GM12878 (cell line): ENCODE measurements at regions not wholly inside any gene's neighbourhood (a gene's known extent, or its start where the extent isn't known, plus 50 kb on each side); places are given as distances from the start of the nearest gene placed in this dataset.

ENCODE experiments used
- BMI1 ChIP-seq: fragments of 450-650 bp; IDR thresholded peaks from 2 replicates; pipeline ENCODE4 v1.6.1; 2016; ENCODE audit warnings: mild to moderate bottlenecking, moderate library complexity, borderline replicate concordance
- CEBPB ChIP-seq, 2 experiments: fragments of 150-350 bp in 1 of 2; IDR thresholded peaks; 2 replicates each; pipeline ENCODE4 v1.6.1; 2012 to 2014; ENCODE audit warnings: low read depth in 2 of 2, low read length in 2 of 2, borderline replicate concordance in 1 of 2, inconsistent platforms in 1 of 2
- YY1 ChIP-seq: IDR thresholded peaks from 2 replicates; pipeline ENCODE4 v1.6.1; 2011; ENCODE audit warnings: low read depth, mild to moderate bottlenecking, low read length
- TF ChIP-seq, protein P1 (sequence below): IDR thresholded peaks from 2 replicates; pipeline ENCODE4 v1.6.1; 2012; ENCODE audit warnings: low read depth, low read length, improper control_type of control experiment
- TF ChIP-seq, protein P2 (sequence below), 3 experiments: IDR thresholded peaks in 2 of 3; conservative IDR thresholded peaks in 1 of 3; 2 replicates each; pipeline ENCODE4 v1.5.1; 2011; ENCODE audit warnings: low read depth in 3 of 3, low read length in 3 of 3, mild to moderate bottlenecking in 3 of 3, control low read depth in 2 of 3, moderate library complexity in 2 of 3, inconsistent platforms in 1 of 3, mixed read lengths in 1 of 3; ENCODE audit not compliant: control insufficient read depth in 2 of 3, insufficient read depth in 1 of 3; ENCODE audit errors: extremely low read depth in 1 of 3

DNA sequence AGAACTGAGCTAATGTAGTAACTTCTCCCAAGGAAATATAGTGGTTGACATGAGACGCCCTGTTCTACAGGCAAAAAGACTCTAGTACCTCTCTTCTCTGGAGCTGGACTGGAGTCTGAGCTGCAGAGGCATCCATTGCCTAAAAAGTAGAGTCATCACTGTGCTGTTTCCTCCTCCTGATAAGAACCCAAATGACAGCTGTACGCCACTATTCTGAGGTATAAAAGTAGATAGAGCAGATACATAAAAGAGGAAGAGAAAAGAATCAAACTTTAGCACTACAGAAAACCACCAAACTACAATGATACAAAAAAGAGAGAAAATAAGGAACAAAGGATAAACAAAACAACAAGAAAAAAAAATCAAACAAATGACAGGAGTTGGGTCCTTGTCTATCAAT, 1568.8 kb downstream of the PLA2G4A start:
- TF ChIP-seq, protein P1, sequence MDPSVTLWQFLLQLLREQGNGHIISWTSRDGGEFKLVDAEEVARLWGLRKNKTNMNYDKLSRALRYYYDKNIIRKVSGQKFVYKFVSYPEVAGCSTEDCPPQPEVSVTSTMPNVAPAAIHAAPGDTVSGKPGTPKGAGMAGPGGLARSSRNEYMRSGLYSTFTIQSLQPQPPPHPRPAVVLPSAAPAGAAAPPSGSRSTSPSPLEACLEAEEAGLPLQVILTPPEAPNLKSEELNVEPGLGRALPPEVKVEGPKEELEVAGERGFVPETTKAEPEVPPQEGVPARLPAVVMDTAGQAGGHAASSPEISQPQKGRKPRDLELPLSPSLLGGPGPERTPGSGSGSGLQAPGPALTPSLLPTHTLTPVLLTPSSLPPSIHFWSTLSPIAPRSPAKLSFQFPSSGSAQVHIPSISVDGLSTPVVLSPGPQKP, result no peak
- TF ChIP-seq, protein P2, sequence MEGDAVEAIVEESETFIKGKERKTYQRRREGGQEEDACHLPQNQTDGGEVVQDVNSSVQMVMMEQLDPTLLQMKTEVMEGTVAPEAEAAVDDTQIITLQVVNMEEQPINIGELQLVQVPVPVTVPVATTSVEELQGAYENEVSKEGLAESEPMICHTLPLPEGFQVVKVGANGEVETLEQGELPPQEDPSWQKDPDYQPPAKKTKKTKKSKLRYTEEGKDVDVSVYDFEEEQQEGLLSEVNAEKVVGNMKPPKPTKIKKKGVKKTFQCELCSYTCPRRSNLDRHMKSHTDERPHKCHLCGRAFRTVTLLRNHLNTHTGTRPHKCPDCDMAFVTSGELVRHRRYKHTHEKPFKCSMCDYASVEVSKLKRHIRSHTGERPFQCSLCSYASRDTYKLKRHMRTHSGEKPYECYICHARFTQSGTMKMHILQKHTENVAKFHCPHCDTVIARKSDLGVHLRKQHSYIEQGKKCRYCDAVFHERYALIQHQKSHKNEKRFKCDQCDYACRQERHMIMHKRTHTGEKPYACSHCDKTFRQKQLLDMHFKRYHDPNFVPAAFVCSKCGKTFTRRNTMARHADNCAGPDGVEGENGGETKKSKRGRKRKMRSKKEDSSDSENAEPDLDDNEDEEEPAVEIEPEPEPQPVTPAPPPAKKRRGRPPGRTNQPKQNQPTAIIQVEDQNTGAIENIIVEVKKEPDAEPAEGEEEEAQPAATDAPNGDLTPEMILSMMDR (IDR thresholded peaks at IDR 0.05 in 2 of 3, conservative IDR thresholded peaks at IDR 0.05 in 1 of 3; ENCODE audit: control insufficient read depth in 2 of 3, extremely low read depth in 1 of 3, insufficient read depth in 1 of 3, low read depth in 3 of 3, low read length in 3 of 3), result no peak
- no peak for TF ChIP-seq BMI1
- TF ChIP-seq YY1, result no peak
- no peak for TF ChIP-seq CEBPB (IDR thresholded peaks at IDR 0.05; ENCODE audit: borderline replicate concordance in 1 of 2, low read depth in 2 of 2, low read length in 2 of 2)
